ENCODE measurements at regions not wholly inside any gene's neighbourhood (a gene's known extent, or its start where the extent isn't known, plus 50 kb on each side); places are given as distances from the start of the nearest gene placed in this dataset.
"Not testable (repeated sequence)": the region's sequence is repeated elsewhere in the genome, so short reads cannot be mapped to it uniquely, and the experiment has no call there.

GRCh38 chr2:210376694-210377093, 61.7 kb upstream of the MYL1 start:
- no peaks in the 10 kb centered on the region for H3K36me3 Mint-ChIP-seq
- Histone ChIP-seq H3K9me3 (ENCODE audit: control insufficient read depth in 2 of 3, low read length in 3 of 3) (no peaks in the 10 kb centered on the region), H3K4me1 (ENCODE audit: control insufficient read depth in 2 of 2, insufficient read depth in 2 of 2, low read length in 2 of 2) (no peaks in the 10 kb centered on the region), H3K36me3 (ENCODE audit: control insufficient read depth in 2 of 3, insufficient read depth in 3 of 3, low read length in 3 of 3) (no peaks in the 10 kb centered on the region), H3K27me3 (ENCODE audit: control insufficient read depth in 2 of 2, insufficient read depth in 2 of 2, low read length in 2 of 2) (no peaks in the 10 kb centered on the region), H3K4me3 (ENCODE audit: low read length) (no peak overlapping the region), H3K27ac (ENCODE audit: low read depth, low read length) (no peak overlapping the region)
- ATAC-seq = no peak
- H3K27me3 Mint-ChIP-seq = peaks cover 0 to 26% (median 7%) of the 10 kb centered on the region in 5 donors
- H3K9me3 Mint-ChIP-seq = peaks cover 0 to 8% (median 0%) of the 10 kb centered on the region in 11 donors
- DNase-seq = no peak
- H3K27ac Mint-ChIP-seq = no peak overlapping the region
- intact Hi-C loops (cut with micrococcal nuclease) = no loop called here
- POLR2A ChIA-PET = no interaction called here
- no peak overlapping the region for H3K4me3 Mint-ChIP-seq
- CTCF ChIA-PET = no interaction called here
- no peaks in the 10 kb centered on the region for H3K4me1 Mint-ChIP-seq

GRCh38 chr2:210370562-210370961, 55.6 kb upstream of the MYL1 start:
- CTCF ChIA-PET = no interaction called here
- no peak overlapping the region for H3K27ac Mint-ChIP-seq

GRCh38 chr2:210366675-210367080, 51.7 kb upstream of the MYL1 start:
- DNase-seq (no peak), ATAC-seq (no peak)
- peaks cover 0 to under 1% (median 0%) of the 10 kb centered on the region in 11 donors for H3K9me3 Mint-ChIP-seq
- intact Hi-C loops (cut with micrococcal nuclease) = no loop called here
- H3K27me3 ChIP-seq (ENCODE audit: control insufficient read depth in 2 of 2, insufficient read depth in 2 of 2, low read length in 2 of 2) = no peaks in the 10 kb centered on the region
- no peaks in the 10 kb centered on the region for H3K4me1 ChIP-seq (ENCODE audit: control insufficient read depth in 2 of 2, insufficient read depth in 2 of 2, low read length in 2 of 2)
- no peak overlapping the region for H3K27ac Mint-ChIP-seq
- H3K36me3 ChIP-seq (ENCODE audit: control insufficient read depth in 2 of 3, insufficient read depth in 3 of 3, low read length in 3 of 3) = no peaks in the 10 kb centered on the region
- POLR2A ChIA-PET = no interaction called here
- no peak overlapping the region for H3K27ac ChIP-seq (ENCODE audit: low read depth, low read length)
- no peak overlapping the region for H3K4me3 ChIP-seq (ENCODE audit: low read length)
- no peaks in the 10 kb centered on the region for H3K36me3 Mint-ChIP-seq
- no peak overlapping the region for H3K4me3 Mint-ChIP-seq
- CTCF ChIA-PET = no interaction called here
- H3K27me3 Mint-ChIP-seq = peaks cover 0 to 8% (median 0%) of the 10 kb centered on the region in 5 donors
- H3K4me1 Mint-ChIP-seq = no peaks in the 10 kb centered on the region
- H3K9me3 ChIP-seq (ENCODE audit: control insufficient read depth in 2 of 3, low read length in 3 of 3) = no peaks in the 10 kb centered on the region

More at GRCh38 chr2:210370562-210370961, 55.6 kb upstream of the MYL1 start:
- POLR2A ChIA-PET = no interaction called here
- ATAC-seq = no peak
- DNase-seq = no peak
- Histone ChIP-seq H3K9me3 (ENCODE audit: control insufficient read depth in 2 of 3, low read length in 3 of 3) (no peaks in the 10 kb centered on the region), H3K27me3 (ENCODE audit: control insufficient read depth in 2 of 2, insufficient read depth in 2 of 2, low read length in 2 of 2) (no peaks in the 10 kb centered on the region), H3K27ac (ENCODE audit: low read depth, low read length) (no peak overlapping the region), H3K4me1 (ENCODE audit: control insufficient read depth in 2 of 2, insufficient read depth in 2 of 2, low read length in 2 of 2) (no peaks in the 10 kb centered on the region), H3K36me3 (ENCODE audit: control insufficient read depth in 2 of 3, insufficient read depth in 3 of 3, low read length in 3 of 3) (no peaks in the 10 kb centered on the region), H3K4me3 (ENCODE audit: low read length) (no peak overlapping the region)
- intact Hi-C loops (cut with micrococcal nuclease) = no loop called here
- no peaks in the 10 kb centered on the region for H3K36me3 Mint-ChIP-seq
- H3K9me3 Mint-ChIP-seq = no peaks in the 10 kb centered on the region
- peaks cover 0 to 9% (median 0%) of the 10 kb centered on the region in 5 donors for H3K27me3 Mint-ChIP-seq
- no peak overlapping the region for H3K4me3 Mint-ChIP-seq
- no peaks in the 10 kb centered on the region for H3K4me1 Mint-ChIP-seq

GRCh38 chr2:210365475-210365874, 50.5 kb upstream of the MYL1 start:
- H3K4me3 ChIP-seq (ENCODE audit: low read length); ATAC-seq; H3K4me1 ChIP-seq (ENCODE audit: control insufficient read depth in 2 of 2, insufficient read depth in 2 of 2, low read length in 2 of 2); H3K4me1 Mint-ChIP-seq; H3K9me3 Mint-ChIP-seq; H3K4me3 Mint-ChIP-seq; intact Hi-C loops (cut with micrococcal nuclease); H3K27me3 ChIP-seq (ENCODE audit: control insufficient read depth in 2 of 2, insufficient read depth in 2 of 2, low read length in 2 of 2); H3K36me3 ChIP-seq (ENCODE audit: control insufficient read depth in 2 of 3, insufficient read depth in 3 of 3, low read length in 3 of 3); DNase-seq; H3K9me3 ChIP-seq (ENCODE audit: control insufficient read depth in 2 of 3, low read length in 3 of 3); CTCF ChIA-PET; H3K36me3 Mint-ChIP-seq; H3K27ac ChIP-seq (ENCODE audit: low read depth, low read length); POLR2A ChIA-PET: not testable (repeated sequence)
- peak overlapping the region in 1 of 9 donors; percentile 3 for H3K27ac Mint-ChIP-seq
- H3K27me3 Mint-ChIP-seq = peaks cover 0 to 11% (median 5%) of the 10 kb centered on the region in 5 donors
